Endodermal cell (in vitro differentiated cells): ENCODE measurements at regions not wholly inside any gene's neighbourhood (a gene's known extent, or its start where the extent isn't known, plus 50 kb on each side); places are given as distances from the start of the nearest gene placed in this dataset.

Experiments used
- DNase-seq: peaks from one replicate; pipeline ENCODE4 v3.0.0-alpha.2; 2017
- H3K27ac ChIP-seq: 2 replicates; pipeline ENCODE4 v1.5.1; 2013; ENCODE audit warnings: mild to moderate bottlenecking, low read depth, low read length, moderate library complexity
- H3K27me3 ChIP-seq: 2 replicates; pipeline ENCODE4 v1.6.1; 2013; ENCODE audit warnings: mild to moderate bottlenecking, low read length, moderate library complexity; ENCODE audit not compliant: insufficient read depth, control insufficient read depth, poor library complexity, severe bottlenecking
- H3K36me3 ChIP-seq: 2 replicates; pipeline ENCODE4 v1.7.0; 2013; ENCODE audit warnings: mild to moderate bottlenecking, low read length, moderate library complexity; ENCODE audit not compliant: control insufficient read depth, insufficient read depth
- H3K4me1 ChIP-seq: one replicate; pipeline ENCODE4 v1.7.0; 2013; ENCODE audit warnings: low read length; ENCODE audit not compliant: control insufficient read depth, insufficient read depth
- H3K4me3 ChIP-seq: 2 replicates; pipeline ENCODE4 v1.5.1; 2013; ENCODE audit warnings: mild to moderate bottlenecking, low read length, moderate library complexity
- H3K9ac ChIP-seq: 2 replicates; pipeline ENCODE4 v1.6.1; 2013; ENCODE audit warnings: mild to moderate bottlenecking, low read length, moderate library complexity; ENCODE audit not compliant: poor library complexity, severe bottlenecking; ENCODE audit errors: extremely low read depth
- H3K9me3 ChIP-seq: 2 replicates; pipeline ENCODE4 v1.6.1; 2013; ENCODE audit warnings: mild to moderate bottlenecking, low read length, moderate library complexity; ENCODE audit not compliant: control insufficient read depth
- H3K27ac Mint-ChIP-seq: 2 replicates; pipeline ENCODE4 v1.8.0; 2020; ENCODE audit warnings: mixed read lengths
- H3K27me3 Mint-ChIP-seq: 2 replicates; pipeline ENCODE4 v1.8.0; 2021; ENCODE audit warnings: mild to moderate bottlenecking, mixed read lengths; ENCODE audit not compliant: insufficient read depth
- H3K36me3 Mint-ChIP-seq: 2 replicates; pipeline ENCODE4 v1.8.0; 2020; ENCODE audit warnings: low read depth, mixed read lengths
- H3K4me1 Mint-ChIP-seq: 2 replicates; pipeline ENCODE4 v1.8.0; 2020; ENCODE audit warnings: mixed read lengths
- H3K4me3 Mint-ChIP-seq: 2 replicates; pipeline ENCODE4 v1.8.0; 2020; ENCODE audit warnings: mild to moderate bottlenecking, moderate library complexity, mixed read lengths
- H3K9me3 Mint-ChIP-seq: 2 replicates; pipeline ENCODE4 v1.8.0; 2020; ENCODE audit warnings: mild to moderate bottlenecking, mixed read lengths
- WGBS, 2 experiments: methylation state at CpG; one replicate each; pipeline versions ENCODE4 v1.1.5 to v1.1.7; 2013; ENCODE audit warnings: missing lambda C conversion rate in 2 of 2, mixed read lengths in 1 of 2; ENCODE audit not compliant: insufficient coverage in 1 of 2, insufficient read length in 1 of 2; 5-methylcytosine and 5-hydroxymethylcytosine counted together
- TF ChIP-seq, protein P1 (sequence below): fragments of 200-600 bp; sonication (generic); conservative IDR thresholded peaks from 2 replicates; pipeline ENCODE4 v1.5.0; 2021; ENCODE audit warnings: antibody characterized with exemption, mild to moderate bottlenecking

DNA sequence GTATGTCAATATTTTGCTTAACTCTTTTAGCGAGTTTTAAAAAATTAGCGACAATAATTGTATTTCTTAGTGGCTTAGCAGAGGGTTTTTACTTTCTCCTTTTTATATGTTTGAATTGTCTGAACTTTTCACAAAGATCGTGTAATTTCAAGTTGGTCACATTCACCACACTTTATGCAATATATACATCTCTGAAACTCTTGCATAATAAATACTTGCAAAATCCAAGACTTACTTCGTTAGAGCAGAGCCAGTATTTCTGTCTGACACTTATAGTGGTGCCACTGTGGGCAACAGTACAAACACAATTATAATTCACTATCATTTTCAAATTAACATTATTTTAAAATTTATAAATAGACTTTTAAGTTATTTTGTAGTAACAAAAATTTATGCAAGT, 62.0 kb downstream of the SUCNR1 start:
- no peak overlapping the region for H3K4me3 ChIP-seq

DNA sequence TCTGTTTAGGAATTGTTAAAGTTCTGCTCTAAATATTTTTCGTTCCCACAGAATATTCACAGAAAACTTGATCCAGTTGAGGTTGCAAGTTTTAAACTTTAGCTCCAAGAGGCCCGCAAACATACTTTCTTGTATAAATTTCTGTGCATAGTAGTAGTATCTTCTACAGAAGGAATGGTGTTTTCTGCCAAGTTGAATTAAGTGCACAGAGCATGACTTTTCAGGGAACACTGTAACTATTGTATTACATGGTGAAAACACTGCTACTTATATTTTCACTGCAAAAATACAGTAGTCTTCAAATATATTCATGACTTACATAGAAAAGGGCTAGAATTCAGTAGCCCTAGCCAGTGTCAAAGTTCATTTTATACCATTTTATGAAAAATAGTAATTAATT, 67.0 kb downstream of the SUCNR1 start:
- H3K9me3 Mint-ChIP-seq, result no peaks in the 10 kb centered on the region
- H3K9ac ChIP-seq, result no peak overlapping the region
- TF ChIP-seq, protein P1, sequence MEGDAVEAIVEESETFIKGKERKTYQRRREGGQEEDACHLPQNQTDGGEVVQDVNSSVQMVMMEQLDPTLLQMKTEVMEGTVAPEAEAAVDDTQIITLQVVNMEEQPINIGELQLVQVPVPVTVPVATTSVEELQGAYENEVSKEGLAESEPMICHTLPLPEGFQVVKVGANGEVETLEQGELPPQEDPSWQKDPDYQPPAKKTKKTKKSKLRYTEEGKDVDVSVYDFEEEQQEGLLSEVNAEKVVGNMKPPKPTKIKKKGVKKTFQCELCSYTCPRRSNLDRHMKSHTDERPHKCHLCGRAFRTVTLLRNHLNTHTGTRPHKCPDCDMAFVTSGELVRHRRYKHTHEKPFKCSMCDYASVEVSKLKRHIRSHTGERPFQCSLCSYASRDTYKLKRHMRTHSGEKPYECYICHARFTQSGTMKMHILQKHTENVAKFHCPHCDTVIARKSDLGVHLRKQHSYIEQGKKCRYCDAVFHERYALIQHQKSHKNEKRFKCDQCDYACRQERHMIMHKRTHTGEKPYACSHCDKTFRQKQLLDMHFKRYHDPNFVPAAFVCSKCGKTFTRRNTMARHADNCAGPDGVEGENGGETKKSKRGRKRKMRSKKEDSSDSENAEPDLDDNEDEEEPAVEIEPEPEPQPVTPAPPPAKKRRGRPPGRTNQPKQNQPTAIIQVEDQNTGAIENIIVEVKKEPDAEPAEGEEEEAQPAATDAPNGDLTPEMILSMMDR, result no peak
- H3K27ac ChIP-seq, result no peak overlapping the region
- 97 to 100% methylated on average over 1 to 2 of the region's 2 CpGs for WGBS, 2 experiments
- no peaks in the 10 kb centered on the region for H3K36me3 Mint-ChIP-seq
- no peaks in the 10 kb centered on the region for H3K36me3 ChIP-seq
- no peaks in the 10 kb centered on the region for H3K27me3 Mint-ChIP-seq
- H3K4me1 ChIP-seq, result no peaks in the 10 kb centered on the region
- DNase-seq, result no peak
- no peak overlapping the region for H3K4me3 ChIP-seq
- peaks cover 6% of the 10 kb centered on the region for H3K9me3 ChIP-seq
- no peaks in the 10 kb centered on the region for H3K27me3 ChIP-seq
- no peak overlapping the region for H3K4me3 Mint-ChIP-seq
- peaks cover 7% of the 10 kb centered on the region for H3K4me1 Mint-ChIP-seq
- no peak overlapping the region for H3K27ac Mint-ChIP-seq

More for the DNA sequence above, 62.0 kb downstream of the SUCNR1 start:
- no peaks in the 10 kb centered on the region for H3K4me1 ChIP-seq
- H3K27me3 Mint-ChIP-seq, result no peaks in the 10 kb centered on the region
- H3K27ac Mint-ChIP-seq, result no peak overlapping the region
- H3K9me3 ChIP-seq, result no peaks in the 10 kb centered on the region
- peaks cover 7% of the 10 kb centered on the region for H3K4me1 Mint-ChIP-seq
- DNase-seq, result no peak
- H3K36me3 ChIP-seq, result no peaks in the 10 kb centered on the region
- no peak overlapping the region for H3K4me3 Mint-ChIP-seq
- no peaks in the 10 kb centered on the region for H3K36me3 Mint-ChIP-seq
- peaks cover 3% of the 10 kb centered on the region for H3K9me3 Mint-ChIP-seq
- no peaks in the 10 kb centered on the region for H3K27me3 ChIP-seq
- no peak overlapping the region for H3K27ac ChIP-seq
- 79 to 84% methylated on average over 4 of the region's 4 CpGs for WGBS, 2 experiments
- no peak overlapping the region for H3K9ac ChIP-seq
- TF ChIP-seq, protein P1, result no peak

DNA sequence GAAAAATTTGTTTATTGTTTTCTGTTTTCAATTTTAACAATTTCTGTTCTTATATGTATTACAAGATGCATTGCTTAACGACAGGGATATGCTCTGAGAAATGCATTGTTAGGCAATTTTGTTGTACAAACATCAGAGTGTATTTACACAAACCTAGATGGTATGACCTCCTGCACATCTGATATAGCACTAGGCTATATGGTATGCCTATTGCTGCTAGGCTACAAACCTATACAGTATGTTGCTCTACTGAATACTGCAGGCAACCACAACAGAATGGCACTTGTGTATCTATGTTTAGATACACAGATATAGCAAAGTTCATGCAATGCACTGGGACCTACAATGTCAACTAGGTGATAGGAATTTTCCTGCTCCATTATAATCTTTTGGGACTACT, 70.1 kb downstream of the SUCNR1 start:
- no peaks in the 10 kb centered on the region for H3K36me3 Mint-ChIP-seq
- H3K27me3 Mint-ChIP-seq, result no peaks in the 10 kb centered on the region

More for the DNA sequence above, 70.1 kb downstream of the SUCNR1 start:
- no peaks in the 10 kb centered on the region for H3K9me3 Mint-ChIP-seq
- H3K27ac ChIP-seq, result no peak overlapping the region
- H3K27ac Mint-ChIP-seq, result no peak overlapping the region
- no peaks in the 10 kb centered on the region for H3K36me3 ChIP-seq
- peaks cover 8% of the 10 kb centered on the region for H3K9me3 ChIP-seq
- no peak overlapping the region for H3K4me3 Mint-ChIP-seq
- DNase-seq, result no peak
- no peak overlapping the region for H3K9ac ChIP-seq
- H3K4me1 ChIP-seq, result no peaks in the 10 kb centered on the region
- no peaks in the 10 kb centered on the region for H3K27me3 ChIP-seq
- 100% methylated on average over 1 of the region's 1 CpG; no CpG with 5 or more reads in 1 of the 2 experiments for WGBS, 2 experiments
- TF ChIP-seq, protein P1, result no peak
- H3K4me3 ChIP-seq, result no peak overlapping the region
- H3K4me1 Mint-ChIP-seq, result peaks cover 5% of the 10 kb centered on the region
